K562 (cell line): ENCODE measurements at regions not wholly inside any gene's neighbourhood (a gene's known extent, or its start where the extent isn't known, plus 50 kb on each side); places are given as distances from the start of the nearest gene placed in this dataset.

Experiments used
- ATAC-seq: fragments of 200-7000 bp; cut with Tn5 transposase; 3 replicates; pipeline ENCODE4 v1.9.1; 2020; ENCODE audit warnings: moderate library complexity
- BruUV-seq: library from RNA; stranded (reverse); fragments of 400-500 nt; replicated peaks from 2 replicates; lab custom pipeline; 2021; lab: Mats Ljungman, UMichigan
- CTCF ChIA-PET: fragments of 300-600 bp; formaldehyde crosslinking; extraction: SDS; loops from one replicate; lab custom pipeline; 2021; ENCODE audit warnings: low intra/inter-chr PET ratio; lab: Yijun Ruan, JAX
- POLR2A ChIA-PET: fragments of 300-600, 350-650 bp; sonication (Branson Sonifier 250); formaldehyde crosslinking; extraction: SDS; loops from one replicate; lab custom pipeline; 2021; ENCODE audit warnings: antibody characterized with exemption, inconsistent platforms; lab: Yijun Ruan, JAX
- DNase-seq, 4 experiments: peaks; one replicate each; pipeline versions ENCODE4 v3.0.0 to v3.0.0-alpha.2; 2011 to 2018; ENCODE audit warnings: low spot score in 3 of 4, mixed read lengths in 3 of 4; ENCODE audit errors: extremely low read depth in 1 of 4
- FAIRE-seq: peaks from 2 replicates; lab custom pipeline; 2011; peaks lifted over from hg19 to GRCh38; lab: Jason Lieb, UNC
- H2AFZ ChIP-seq: 2 replicates; pipeline ENCODE4 v1.6.0; 2011; ENCODE audit warnings: low read depth, low read length, control low read depth, inconsistent platforms
- H3K27ac ChIP-seq: fragments of 200-600 bp; 3 replicates; pipeline ENCODE4 v1.8.0; 2011; ENCODE audit warnings: low read depth, mild to moderate bottlenecking, control low read depth, inconsistent platforms, low read length, moderate library complexity, mixed read lengths; ENCODE audit errors: extremely low read depth
- H3K27me3 ChIP-seq, 2 experiments: fragments of 300-600 bp in 1 of 2; 2 replicates in 1 of 2; 3 replicates in 1 of 2; pipeline versions ENCODE4 v1.6.0 to v1.8.0; 2011; ENCODE audit warnings: inconsistent platforms in 2 of 2, low read length in 2 of 2, mild to moderate bottlenecking in 1 of 2, mixed read lengths in 1 of 2, moderate library complexity in 1 of 2; ENCODE audit not compliant: control insufficient read depth in 2 of 2, insufficient read depth in 2 of 2
- H3K36me3 ChIP-seq: fragments of 300-600 bp; 3 replicates; pipeline ENCODE4 v1.8.0; 2011; ENCODE audit warnings: mild to moderate bottlenecking, low read length, inconsistent platforms; ENCODE audit not compliant: control insufficient read depth, insufficient read depth
- H3K4me1 ChIP-seq, 2 experiments: fragments of 200-600 bp in 1 of 2; replicated peaks in 1 of 2; 2 replicates in 1 of 2; 3 replicates in 1 of 2; pipeline versions ENCODE4 v1.5.1 to v1.8.0; 2011; ENCODE audit warnings: inconsistent platforms in 2 of 2, low read length in 2 of 2, mild to moderate bottlenecking in 1 of 2, mixed read lengths in 1 of 2, moderate library complexity in 1 of 2; ENCODE audit not compliant: control insufficient read depth in 2 of 2, insufficient read depth in 2 of 2
- H3K4me2 ChIP-seq: 2 replicates; pipeline ENCODE4 v1.6.1; 2011; ENCODE audit warnings: low read length, control low read depth, inconsistent platforms, mixed read lengths; ENCODE audit not compliant: insufficient read depth
- H3K4me3 ChIP-seq: fragments of 200-600 bp; sonication (generic), shearing (Covaris generic); 2 replicates; pipeline ENCODE4 v1.5.1; 2016; ENCODE audit warnings: control low read depth, inconsistent platforms
- H3K79me2 ChIP-seq: fragments of 200-600 bp; 3 replicates; pipeline ENCODE4 v1.8.0; 2011; ENCODE audit warnings: low read length, inconsistent platforms; ENCODE audit not compliant: control insufficient read depth, insufficient read depth
- H3K9ac ChIP-seq, 2 experiments: 2 replicates each; pipeline versions ENCODE4 v1.6.0 to v1.6.1; 2011; ENCODE audit warnings: low read depth in 2 of 2, low read length in 2 of 2, control low read depth in 1 of 2, inconsistent platforms in 1 of 2, mild to moderate bottlenecking in 1 of 2, mixed read lengths in 1 of 2; ENCODE audit not compliant: insufficient read depth in 1 of 2
- H3K9me1 ChIP-seq: one replicate; pipeline ENCODE4 v1.6.0; 2011; ENCODE audit warnings: inconsistent platforms, mild to moderate bottlenecking, low read length, moderate library complexity; ENCODE audit not compliant: control insufficient read depth, insufficient read depth
- H3K9me3 ChIP-seq: replicated peaks from 2 replicates; pipeline ENCODE4 v1.5.1; 2011; ENCODE audit warnings: low read depth, low read length, inconsistent platforms; ENCODE audit not compliant: control insufficient read depth, insufficient read depth
- H4K20me1 ChIP-seq: replicated peaks from 2 replicates; pipeline ENCODE4 v1.6.1; 2011; ENCODE audit warnings: low read length, inconsistent platforms, mixed read lengths; ENCODE audit not compliant: control insufficient read depth, insufficient read depth
- ARID4B ChIP-seq: sonication (generic); formaldehyde crosslinking; IDR thresholded peaks from 2 replicates; pipeline ENCODE4 v1.8.0; 2022; ENCODE audit warnings: mild to moderate bottlenecking, missing genetic modification reagents
- HNRNPL ChIP-seq: fragments of 200-400 bp; formaldehyde crosslinking; IDR thresholded peaks from 2 replicates; pipeline ENCODE4 v1.6.1; 2017; ENCODE audit warnings: low read depth, mild to moderate bottlenecking, low read length
- IFI16 ChIP-seq: fragments of 250-450 bp; sonication (Bioruptor Pico); IDR thresholded peaks from 2 replicates; pipeline ENCODE4 v2.1.2; 2022; ENCODE audit warnings: mild to moderate bottlenecking, inconsistent platforms
- NCOR1 ChIP-seq: fragments of 450-650 bp; IDR thresholded peaks from 2 replicates; pipeline ENCODE4 v1.6.1; 2016; ENCODE audit warnings: mild to moderate bottlenecking, moderate library complexity
- SMARCB1 ChIP-seq: IDR thresholded peaks from 2 replicates; pipeline ENCODE4 v1.6.1; 2011; ENCODE audit warnings: improper control_type of control experiment, low read depth; ENCODE audit not compliant: insufficient read length
- TCF7L2 ChIP-seq: fragments of 150-350 bp; IDR thresholded peaks from 2 replicates; pipeline ENCODE4 v1.6.1; 2016; ENCODE audit warnings: low read depth, mild to moderate bottlenecking, low read length, moderate library complexity
- TGIF2 ChIP-seq: sonication (generic); formaldehyde crosslinking; IDR thresholded peaks from 2 replicates; pipeline ENCODE4 v1.8.1; 2022; ENCODE audit warnings: mild to moderate bottlenecking, missing genetic modification reagents, moderate library complexity
- ZBTB11 ChIP-seq, 3 experiments: fragments of 200-800 bp in 1 of 3; fragments of 250-450 bp in 1 of 3; fragments of 450-650 bp in 1 of 3; sonication (Bioruptor Pico) in 1 of 3; sonication (Bioruptor generic) in 1 of 3; formaldehyde crosslinking in 1 of 3; IDR thresholded peaks; 2 replicates each; pipeline versions ENCODE4 v1.6.1 to v1.8.0; 2016 to 2022; ENCODE audit warnings: mild to moderate bottlenecking in 2 of 3, missing genetic modification characterization in 2 of 3, missing compliant biosample characterization in 1 of 3, moderate library complexity in 1 of 3
- ZNF324 ChIP-seq: fragments of 250-450 bp; sonication (Bioruptor Pico); IDR thresholded peaks from 2 replicates; pipeline ENCODE4 v1.4.0; 2020; ENCODE audit warnings: mild to moderate bottlenecking
- WGBS: fragments of 100-300 bp; shearing (Covaris generic); methylation state at CpG from one replicate; pipeline ENCODE4 v1.1.6; 2016; ENCODE audit warnings: low coverage, mixed read lengths; ENCODE audit not compliant: insufficient coverage; ENCODE audit errors: missing lambda C conversion rate; 5-methylcytosine and 5-hydroxymethylcytosine counted together
- in situ Hi-C: fragments of 300-500 bp; cut with MboI; formaldehyde crosslinking; loops from 4 replicates; pipeline ENCODE4 v1.15.0; 2018; ENCODE audit warnings: inconsistent platforms, mixed read lengths
- intact Hi-C: fragments of 100-400 bp; cut with micrococcal nuclease; formaldehyde crosslinking; loops from 2 replicates; pipeline ENCODE4 v1.14.2; 2022

DNA sequence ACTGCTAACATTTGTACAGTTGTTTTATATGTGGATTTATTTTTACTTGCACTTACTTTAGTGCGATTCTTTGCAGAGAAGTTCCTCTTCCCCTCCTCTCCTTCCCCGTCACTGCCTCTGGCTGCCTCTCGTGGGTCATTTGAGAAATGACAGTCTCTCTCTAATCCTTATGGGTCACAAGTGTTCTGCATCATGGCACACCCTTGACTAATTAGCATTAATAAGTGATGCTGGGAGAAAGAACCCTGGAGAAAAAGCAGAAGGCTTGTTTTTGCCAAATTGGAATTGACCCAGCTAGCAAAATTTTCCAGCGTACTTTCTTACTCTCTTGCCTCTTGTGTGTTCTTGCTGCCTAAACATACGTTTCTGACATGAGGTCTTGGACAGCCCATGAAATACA is 301.2 kb downstream of the DUSP10 start:
- no peak for TF ChIP-seq ZNF324 (CRISPR knock-in tag)
- no peak for TF ChIP-seq ZBTB11 (CRISPR knock-in tag; IDR thresholded peaks at IDR 0.05)
- TF ChIP-seq IFI16 (CRISPR knock-in tag): no peak
- TF ChIP-seq SMARCB1: no peak
- TF ChIP-seq TGIF2 (CRISPR knock-in tag): no peak
- TF ChIP-seq NCOR1: no peak
- no peak for TF ChIP-seq ARID4B (CRISPR knock-in tag)
- no peak for TF ChIP-seq HNRNPL
- no peak for TF ChIP-seq TCF7L2
- H3K4me3 ChIP-seq: no peak overlapping the region
- H3K9me1 ChIP-seq: no peaks in the 10 kb centered on the region
- no peaks in the 10 kb centered on the region for H3K79me2 ChIP-seq
- POLR2A ChIA-PET: interaction anchor here (0.7 kb wide), 1 partner anchor 10 kb away, joined by 3 read pairs; no protein-coding TSS in a partner anchor
- no peak for FAIRE-seq
- H2AFZ ChIP-seq: no peak overlapping the region
- no peaks in the 10 kb centered on the region for H3K9me3 ChIP-seq
- H3K9ac ChIP-seq: no peak overlapping the region
- under 1% methylated on average over 5 of the region's 5 CpGs for WGBS
- H3K4me1 ChIP-seq: no peaks in the 10 kb centered on the region
- no peak for ATAC-seq
- no peaks in the 10 kb centered on the region for H4K20me1 ChIP-seq
- BruUV-seq: no TSS peak
- H3K27ac ChIP-seq: no peak overlapping the region
- DNase-seq: no peak
- in situ Hi-C loops: no loop called here
- CTCF ChIA-PET: no interaction called here
- intact Hi-C loops: no loop called here
- no peak overlapping the region for H3K4me2 ChIP-seq
- no peaks in the 10 kb centered on the region for H3K36me3 ChIP-seq
- no peaks in the 10 kb centered on the region for H3K27me3 ChIP-seq
